GM12873 (cell line): ENCODE measurements at regions not wholly inside any gene's neighbourhood (a gene's known extent, or its start where the extent isn't known, plus 50 kb on each side); places are given as distances from the start of the nearest gene placed in this dataset.

Experiments
- TF ChIP-seq, protein P1 (sequence below): IDR thresholded peaks from 2 replicates; pipeline ENCODE4 v1.5.1; 2012; ENCODE audit warnings: low read depth, mild to moderate bottlenecking, moderate library complexity, low read length, control low read depth; ENCODE audit not compliant: insufficient read depth; ENCODE audit errors: missing control alignments

DNA sequence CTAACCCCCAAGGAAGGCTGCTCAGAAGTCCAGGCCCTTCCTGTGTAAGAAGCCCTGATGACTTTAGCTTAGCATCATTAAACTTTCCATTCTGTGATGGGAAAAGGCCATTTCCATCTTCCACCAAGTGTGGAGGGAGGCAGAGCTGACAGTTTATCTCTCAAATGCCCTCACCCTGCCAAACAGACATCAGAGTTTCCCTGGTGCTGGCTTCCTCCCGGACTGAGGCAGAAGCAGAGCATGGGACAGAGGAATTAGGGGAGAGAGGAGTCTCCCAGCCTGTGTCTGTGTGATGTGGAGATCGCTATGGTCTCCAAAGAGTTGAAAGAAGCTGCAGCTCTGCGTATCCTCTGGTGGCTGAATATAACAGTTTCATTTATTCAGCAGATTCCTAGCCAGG, 57.4 kb upstream of the CTNNA1 start:
- TF ChIP-seq, protein P1, sequence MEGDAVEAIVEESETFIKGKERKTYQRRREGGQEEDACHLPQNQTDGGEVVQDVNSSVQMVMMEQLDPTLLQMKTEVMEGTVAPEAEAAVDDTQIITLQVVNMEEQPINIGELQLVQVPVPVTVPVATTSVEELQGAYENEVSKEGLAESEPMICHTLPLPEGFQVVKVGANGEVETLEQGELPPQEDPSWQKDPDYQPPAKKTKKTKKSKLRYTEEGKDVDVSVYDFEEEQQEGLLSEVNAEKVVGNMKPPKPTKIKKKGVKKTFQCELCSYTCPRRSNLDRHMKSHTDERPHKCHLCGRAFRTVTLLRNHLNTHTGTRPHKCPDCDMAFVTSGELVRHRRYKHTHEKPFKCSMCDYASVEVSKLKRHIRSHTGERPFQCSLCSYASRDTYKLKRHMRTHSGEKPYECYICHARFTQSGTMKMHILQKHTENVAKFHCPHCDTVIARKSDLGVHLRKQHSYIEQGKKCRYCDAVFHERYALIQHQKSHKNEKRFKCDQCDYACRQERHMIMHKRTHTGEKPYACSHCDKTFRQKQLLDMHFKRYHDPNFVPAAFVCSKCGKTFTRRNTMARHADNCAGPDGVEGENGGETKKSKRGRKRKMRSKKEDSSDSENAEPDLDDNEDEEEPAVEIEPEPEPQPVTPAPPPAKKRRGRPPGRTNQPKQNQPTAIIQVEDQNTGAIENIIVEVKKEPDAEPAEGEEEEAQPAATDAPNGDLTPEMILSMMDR: no peak

GRCh38 chr5:138694146-138694545, 59.1 kb upstream of the CTNNA1 start:
- TF ChIP-seq, protein P1: no peak

GRCh38 chr5:138692370-138692769, 60.9 kb upstream of the CTNNA1 start:
- TF ChIP-seq, protein P1: no peak

- TF ChIP-seq, protein P1: no peak
Observed at GRCh38 chr5:138686668-138687067, 66.6 kb upstream of the CTNNA1 start.

DNA sequence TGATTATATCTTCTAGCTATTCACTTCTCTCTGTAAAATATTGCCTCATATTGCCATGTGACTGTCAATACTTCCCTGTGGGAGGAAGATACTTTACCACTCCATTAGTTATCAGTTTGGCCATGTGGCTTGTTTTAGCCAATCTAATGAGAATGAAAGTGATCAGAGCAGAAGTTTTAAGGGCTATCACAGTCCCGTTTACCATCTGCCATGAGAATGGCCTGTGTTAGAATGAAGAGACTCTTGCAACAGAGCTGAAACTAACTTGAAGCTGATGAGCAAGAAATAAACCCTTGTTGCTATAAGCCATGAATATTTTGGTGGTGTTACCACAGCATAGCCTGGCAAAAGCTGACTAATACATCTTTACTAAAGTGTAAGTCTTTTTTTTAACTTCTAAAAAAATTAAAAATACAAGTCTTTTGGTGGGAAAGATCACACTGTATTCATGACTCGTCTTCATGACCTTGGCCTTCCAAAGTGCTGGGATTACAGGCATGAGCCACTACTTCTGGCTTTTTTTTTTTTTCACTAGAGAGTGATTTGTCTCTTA, 68.0 kb upstream of the CTNNA1 start:
- TF ChIP-seq, protein P1: no peak

GRCh38 chr5:138677782-138678181, 75.4 kb upstream of the CTNNA1 start:
- TF ChIP-seq, protein P1: no peak

- TF ChIP-seq, protein P1: no peak
Observed at GRCh38 chr5:138676556-138677193, 76.5 kb upstream of the CTNNA1 start.

GRCh38 chr5:138676002-138676401, 77.2 kb upstream of the CTNNA1 start:
- TF ChIP-seq, protein P1: no peak
